Mucosa of descending colon (tissue), 3 donors: ENCODE measurements at regions not wholly inside any gene's neighbourhood (a gene's known extent, or its start where the extent isn't known, plus 50 kb on each side); places are given as distances from the start of the nearest gene placed in this dataset.
"Not testable (repeated sequence)": the region's sequence is repeated elsewhere in the genome, so short reads cannot be mapped to it uniquely, and the experiment has no call there.

ENCODE experiments used
- ATAC-seq: fragments of 200-7000 bp; cut with Tn5 transposase; one replicate; pipeline ENCODE4 v1.9.1; 2020; ENCODE audit warnings: mild to moderate bottlenecking, moderate library complexity
- DNase-seq, 3 donors: peaks; one replicate each; pipeline ENCODE4 v3.0.0-alpha.2; 2020
- H3K36me3 ChIP-seq: fragments of 200-600 bp; one replicate; pipeline ENCODE4 v1.8.0; 2021; ENCODE audit warnings: low read depth, mild to moderate bottlenecking
- H3K4me1 ChIP-seq: fragments of 200-600 bp; one replicate; pipeline ENCODE4 v1.8.0; 2021; ENCODE audit warnings: low read depth, mild to moderate bottlenecking
- H3K4me3 ChIP-seq: fragments of 200-600 bp; one replicate; pipeline ENCODE4 v1.8.0; 2021; ENCODE audit warnings: mild to moderate bottlenecking
- H3K9me3 ChIP-seq: fragments of 200-600 bp; one replicate; pipeline ENCODE4 v1.8.0; 2021; ENCODE audit warnings: mild to moderate bottlenecking
- intact Hi-C, 2 donors: fragments of 100-400 bp; cut with DNase I in 1 of 2; cut with micrococcal nuclease in 1 of 2; formaldehyde crosslinking; loops; one replicate each; pipeline versions ENCODE4 v1.11.0 to v1.11.1; 2022; cut with DNase I, micrococcal nuclease
- TF ChIP-seq, protein P1 (sequence below): fragments of 200-600 bp; IDR thresholded peaks from one replicate; pipeline ENCODE4 v1.8.0; 2022; ENCODE audit warnings: antibody characterized with exemption, mild to moderate bottlenecking
- donor health status: DM: no; HTN: no; CAD: no; lungs with moderate emphysema.
- donor health status: DM: no; HTN: no; CAD: no.
- donor health status: DM: no; HTN: yes; CAD: no.

DNA sequence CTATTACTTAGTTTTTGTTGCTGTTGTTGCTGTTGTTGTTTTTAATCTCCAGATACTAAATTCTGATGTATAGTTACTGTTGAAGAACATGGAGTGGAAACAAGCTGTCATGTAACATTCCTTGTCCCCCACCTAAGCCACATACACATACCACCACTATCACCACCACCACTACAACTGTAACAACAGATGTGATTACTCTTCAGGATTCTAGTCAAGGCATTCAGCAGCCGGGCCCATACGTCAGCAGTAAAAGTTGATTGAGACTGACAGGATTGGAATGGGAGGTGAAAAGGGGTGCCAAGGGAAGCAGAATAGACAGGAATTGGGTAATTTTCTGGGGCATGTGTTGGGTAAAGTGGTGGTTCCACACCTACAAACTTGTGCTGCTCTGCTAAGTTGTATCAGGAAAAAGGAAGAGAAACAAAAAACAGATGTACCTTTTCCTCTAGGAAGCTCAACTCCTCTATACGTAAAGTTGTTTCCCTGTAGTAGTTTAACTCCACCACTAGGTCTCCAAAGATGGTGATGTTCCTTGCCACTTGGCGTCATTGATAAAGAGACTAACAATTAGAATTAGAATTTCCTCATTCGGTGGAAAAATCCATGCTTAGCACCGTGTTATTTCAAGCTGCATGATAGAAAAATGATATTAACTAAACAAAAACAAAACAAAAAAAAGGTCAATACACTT, 138.6 kb downstream of the ARRDC3 start:
- H3K36me3 ChIP-seq = no peaks in the 10 kb centered on the region
- intact Hi-C loops = no loop called here
- ATAC-seq (no peak), DNase-seq (no peak)
- H3K4me1 ChIP-seq = no peaks in the 10 kb centered on the region
- no peaks in the 10 kb centered on the region for H3K9me3 ChIP-seq
- H3K4me3 ChIP-seq = no peak overlapping the region
- TF ChIP-seq, protein P1, sequence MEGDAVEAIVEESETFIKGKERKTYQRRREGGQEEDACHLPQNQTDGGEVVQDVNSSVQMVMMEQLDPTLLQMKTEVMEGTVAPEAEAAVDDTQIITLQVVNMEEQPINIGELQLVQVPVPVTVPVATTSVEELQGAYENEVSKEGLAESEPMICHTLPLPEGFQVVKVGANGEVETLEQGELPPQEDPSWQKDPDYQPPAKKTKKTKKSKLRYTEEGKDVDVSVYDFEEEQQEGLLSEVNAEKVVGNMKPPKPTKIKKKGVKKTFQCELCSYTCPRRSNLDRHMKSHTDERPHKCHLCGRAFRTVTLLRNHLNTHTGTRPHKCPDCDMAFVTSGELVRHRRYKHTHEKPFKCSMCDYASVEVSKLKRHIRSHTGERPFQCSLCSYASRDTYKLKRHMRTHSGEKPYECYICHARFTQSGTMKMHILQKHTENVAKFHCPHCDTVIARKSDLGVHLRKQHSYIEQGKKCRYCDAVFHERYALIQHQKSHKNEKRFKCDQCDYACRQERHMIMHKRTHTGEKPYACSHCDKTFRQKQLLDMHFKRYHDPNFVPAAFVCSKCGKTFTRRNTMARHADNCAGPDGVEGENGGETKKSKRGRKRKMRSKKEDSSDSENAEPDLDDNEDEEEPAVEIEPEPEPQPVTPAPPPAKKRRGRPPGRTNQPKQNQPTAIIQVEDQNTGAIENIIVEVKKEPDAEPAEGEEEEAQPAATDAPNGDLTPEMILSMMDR = no peak

GRCh38 chr5:91243852-91244251, 139.3 kb downstream of the ARRDC3 start:
- ATAC-seq = no peak
- Histone ChIP-seq H3K36me3 (no peaks in the 10 kb centered on the region), H3K4me3 (no peak overlapping the region), H3K9me3 (no peaks in the 10 kb centered on the region), H3K4me1 (no peaks in the 10 kb centered on the region)
- DNase-seq = no peak
- intact Hi-C loops = no loop called here
- TF ChIP-seq, protein P1 = no peak

- H3K4me1 ChIP-seq = no peaks in the 10 kb centered on the region
- H3K4me3 ChIP-seq = no peak overlapping the region
- DNase-seq (no peak), ATAC-seq (no peak)
- no peaks in the 10 kb centered on the region for H3K9me3 ChIP-seq
- TF ChIP-seq, protein P1 = no peak
- H3K36me3 ChIP-seq = no peaks in the 10 kb centered on the region
- intact Hi-C loops = no loop called here
Measured at GRCh38 chr5:91243286-91243685, 139.8 kb downstream of the ARRDC3 start.

GRCh38 chr5:91241460-91241859, 141.7 kb downstream of the ARRDC3 start:
- ATAC-seq, H3K36me3 ChIP-seq, H3K9me3 ChIP-seq, DNase-seq, intact Hi-C loops, H3K4me3 ChIP-seq, H3K4me1 ChIP-seq: not testable (repeated sequence)

- Histone ChIP-seq H3K36me3 (no peaks in the 10 kb centered on the region), H3K4me3 (no peak overlapping the region), H3K9me3 (no peaks in the 10 kb centered on the region), H3K4me1 (no peaks in the 10 kb centered on the region)
- intact Hi-C loops = no loop called here
- TF ChIP-seq, protein P1 = no peak
- ATAC-seq = no peak
- DNase-seq = no peak
Measured at GRCh38 chr5:91240175-91240574, 142.9 kb downstream of the ARRDC3 start.

DNA sequence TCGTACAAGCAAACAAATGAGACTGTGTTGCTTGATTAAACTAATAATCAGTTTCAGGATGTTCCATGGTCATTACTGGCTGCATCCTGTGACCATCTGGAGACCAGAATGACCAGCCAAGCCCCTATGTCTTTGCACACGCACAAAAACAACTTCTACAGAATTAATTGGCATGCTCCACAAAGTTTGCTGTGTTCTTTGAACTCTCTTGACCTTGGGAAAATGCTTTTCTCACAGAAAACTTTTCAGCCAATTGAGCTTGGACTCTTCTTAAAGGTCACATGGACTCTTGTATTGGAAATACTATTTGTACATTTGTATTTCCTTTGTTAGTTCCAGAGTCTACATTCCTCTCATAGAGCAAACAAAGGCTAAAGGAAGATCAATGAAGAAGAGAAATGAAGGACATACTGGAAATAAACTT, 147.8 kb downstream of the ARRDC3 start:
- no peaks in the 10 kb centered on the region for H3K9me3 ChIP-seq
- ATAC-seq (no peak), DNase-seq (no peak)
- intact Hi-C loops = no loop called here
- no peak overlapping the region for H3K4me3 ChIP-seq
- TF ChIP-seq, protein P1 = no peak
- H3K36me3 ChIP-seq = no peaks in the 10 kb centered on the region
- no peaks in the 10 kb centered on the region for H3K4me1 ChIP-seq
